Hypothalamus (tissue), 51 donors: ENCODE measurements at regions not wholly inside any gene's neighbourhood (a gene's known extent, or its start where the extent isn't known, plus 50 kb on each side); places are given as distances from the start of the nearest gene placed in this dataset.

Experiments used
- DNase-seq, 51 donors: peaks; one replicate each; lab custom pipeline; 2025; lab: John Stamatoyannopoulos, UW

GRCh38 chr9:99430301-99430700 is 208.2 kb downstream of the SEC61B start:
- DNase-seq, result no peak

- no peak for DNase-seq
Measured at GRCh38 chr9:99431103-99431502, 209.0 kb downstream of the SEC61B start.

- DNase-seq, result no peak
Measured at GRCh38 chr9:99432075-99432474, 210.0 kb downstream of the SEC61B start.

- no peak for DNase-seq
Measured at GRCh38 chr9:99433095-99433494, 211.0 kb downstream of the SEC61B start.

- peak in 3 of 51 donors; percentile 8 to 35 (median 21) for DNase-seq
Measured at GRCh38 chr9:99433555-99433954, 211.5 kb downstream of the SEC61B start.

- DNase-seq, result no peak
Measured at GRCh38 chr9:99436616-99437015, 214.5 kb downstream of the SEC61B start.

- no peak for DNase-seq
Measured at GRCh38 chr9:99437145-99437544, 215.1 kb downstream of the SEC61B start.

GRCh38 chr9:99438596-99438995 is 216.5 kb downstream of the SEC61B start:
- no peak for DNase-seq

GRCh38 chr9:99441829-99442228 is 219.7 kb downstream of the SEC61B start:
- DNase-seq, result no peak

- peak in 1 of 51 donors; percentile 43 for DNase-seq
Measured at GRCh38 chr9:99445371-99445891, 223.3 kb downstream of the SEC61B start.

GRCh38 chr9:99445920-99446319 is 223.8 kb downstream of the SEC61B start:
- DNase-seq, result peak in 1 of 51 donors; percentile 2

GRCh38 chr9:99447951-99448350 is 225.9 kb downstream of the SEC61B start:
- DNase-seq, result no peak

GRCh38 chr9:99449726-99450125 is 227.6 kb downstream of the SEC61B start:
- no peak for DNase-seq

GRCh38 chr9:99451112-99451606 is 229.1 kb downstream of the SEC61B start:
- DNase-seq, result peak in 32 of 51 donors; percentile 2 to 54 (median 24)

GRCh38 chr9:99457406-99457805 is 235.3 kb downstream of the SEC61B start:
- DNase-seq, result no peak

GRCh38 chr9:99457981-99458380 is 235.9 kb downstream of the SEC61B start:
- no peak for DNase-seq

- no peak for DNase-seq
Measured at GRCh38 chr9:99459919-99460318, 237.8 kb downstream of the SEC61B start.

GRCh38 chr9:99463131-99463530 is 241.0 kb downstream of the SEC61B start:
- DNase-seq, result no peak

GRCh38 chr9:99464568-99464967 is 242.5 kb downstream of the SEC61B start:
- DNase-seq, result no peak

GRCh38 chr9:99465231-99465907 is 243.3 kb downstream of the SEC61B start:
- DNase-seq, result peak in 28 of 51 donors; percentile 4 to 62 (median 17)

- DNase-seq, result no peak
Measured at GRCh38 chr9:99466104-99466503, 244.0 kb downstream of the SEC61B start.

GRCh38 chr9:99466781-99467180 is 244.7 kb downstream of the SEC61B start:
- no peak for DNase-seq
